ENCODE measurements at regions not wholly inside any gene's neighbourhood (a gene's known extent, or its start where the extent isn't known, plus 50 kb on each side); places are given as distances from the start of the nearest gene placed in this dataset.

- no peak for DNase-seq (ENCODE audit: low spot score in 2 of 2)
- WGBS, 2 donors: 77 to 87% methylated on average over 2 of the region's 2 CpGs
- Histone ChIP-seq H3K36me3 (no peaks in the 10 kb centered on the region), H3K27ac (no peak overlapping the region), H3K4me1 (no peaks in the 10 kb centered on the region), H3K4me3 (no peak overlapping the region), H3K27me3 (no peaks in the 10 kb centered on the region), H3K9me3 (no peaks in the 10 kb centered on the region)
- no peak for TF ChIP-seq POLR2A (IDR thresholded peaks at IDR 0.05)
- no peak for TF ChIP-seq EP300 (IDR thresholded peaks at IDR 0.05)
- no peak for TF ChIP-seq CTCF (IDR thresholded peaks at IDR 0.05)
Observed at GRCh38 chr2:167431949-167432348, 543.7 kb downstream of the XIRP2 start.

DNA sequence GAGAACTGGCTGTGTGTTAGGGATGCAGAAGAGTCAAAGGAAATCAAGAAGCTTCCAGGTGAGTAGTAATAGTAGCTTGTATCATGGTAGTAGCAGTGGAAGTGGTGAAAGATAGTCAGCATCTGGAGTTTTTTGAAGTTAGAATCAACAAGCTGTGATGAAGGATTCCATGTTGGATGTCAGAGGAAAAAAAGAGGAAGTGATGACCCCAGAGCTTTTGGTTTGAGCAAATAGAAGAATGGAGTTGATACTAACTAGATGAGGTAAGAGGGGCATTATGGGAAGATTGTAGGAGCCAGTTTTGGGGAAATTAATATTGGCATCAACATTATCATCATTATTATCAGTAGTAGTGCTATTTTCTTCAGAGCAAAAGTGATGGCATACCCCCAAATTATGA is 542.2 kb downstream of the XIRP2 start:
- no peaks in the 10 kb centered on the region for H3K27me3 ChIP-seq
- H3K36me3 ChIP-seq: no peaks in the 10 kb centered on the region
- H3K9me3 ChIP-seq: peaks cover 0 to 2% (median 0%) of the 10 kb centered on the region in 4 donors
- H3K27ac ChIP-seq: no peak overlapping the region
- DNase-seq (ENCODE audit: low spot score in 2 of 2): no peak
- no peak overlapping the region for H3K4me3 ChIP-seq
- no peaks in the 10 kb centered on the region for H3K4me1 ChIP-seq
- TF ChIP-seq CTCF (IDR thresholded peaks at IDR 0.05) (no peak), POLR2A (IDR thresholded peaks at IDR 0.05) (no peak), EP300 (IDR thresholded peaks at IDR 0.05) (no peak)

GRCh38 chr2:167424803-167425755 is 536.8 kb downstream of the XIRP2 start:
- Histone ChIP-seq H3K27me3 (no peaks in the 10 kb centered on the region), H3K27ac (no peak overlapping the region), H3K36me3 (no peaks in the 10 kb centered on the region), H3K9me3 (peaks cover 0 to 2% (median 0%) of the 10 kb centered on the region in 4 donors), H3K4me3 (no peak overlapping the region), H3K4me1 (no peaks in the 10 kb centered on the region)
- no peak for DNase-seq (ENCODE audit: low spot score in 2 of 2)
- WGBS, 2 donors: 81 to 89% methylated on average over 8 of the region's 8 CpGs
- TF ChIP-seq POLR2A (IDR thresholded peaks at IDR 0.05) (no peak), EP300 (IDR thresholded peaks at IDR 0.05) (no peak), CTCF (IDR thresholded peaks at IDR 0.05) (no peak)

GRCh38 chr2:167424221-167424620 is 535.9 kb downstream of the XIRP2 start:
- Histone ChIP-seq H3K27me3 (no peaks in the 10 kb centered on the region), H3K36me3 (no peaks in the 10 kb centered on the region), H3K27ac (no peak overlapping the region), H3K4me3 (no peak overlapping the region), H3K4me1 (no peaks in the 10 kb centered on the region), H3K9me3 (peaks cover 0 to 2% (median 0%) of the 10 kb centered on the region in 4 donors)
- DNase-seq (ENCODE audit: low spot score in 2 of 2): no peak
- 26 to 29% methylated on average over 1 of the region's 1 CpG for WGBS, 2 donors
- TF ChIP-seq CTCF (IDR thresholded peaks at IDR 0.05): no peak
- no peak for TF ChIP-seq POLR2A (IDR thresholded peaks at IDR 0.05)
- no peak for TF ChIP-seq EP300 (IDR thresholded peaks at IDR 0.05)

GRCh38 chr2:167423731-167424130 is 535.5 kb downstream of the XIRP2 start:
- Histone ChIP-seq H3K36me3 (no peaks in the 10 kb centered on the region), H3K27me3 (no peaks in the 10 kb centered on the region), H3K9me3 (peaks cover 0 to 2% (median 0%) of the 10 kb centered on the region in 4 donors), H3K27ac (no peak overlapping the region), H3K4me3 (no peak overlapping the region), H3K4me1 (no peaks in the 10 kb centered on the region)
- no peak for DNase-seq (ENCODE audit: low spot score in 2 of 2)
- no peak for TF ChIP-seq CTCF (IDR thresholded peaks at IDR 0.05)
- TF ChIP-seq EP300 (IDR thresholded peaks at IDR 0.05): no peak
- TF ChIP-seq POLR2A (IDR thresholded peaks at IDR 0.05): no peak
- WGBS, 2 donors: 55 to 57% methylated on average over 4 of the region's 4 CpGs
